Esophagus mucosa (tissue), 1 donor: ENCODE measurements at regions not wholly inside any gene's neighbourhood (a gene's known extent, or its start where the extent isn't known, plus 50 kb on each side); places are given as distances from the start of the nearest gene placed in this dataset.

Experiments
- ATAC-seq: fragments of 200-7000 bp; cut with Tn5 transposase; one replicate; pipeline ENCODE4 v1.9.1; 2020
- donor health status: DM: yes; HTN: yes; CAD: no.

DNA sequence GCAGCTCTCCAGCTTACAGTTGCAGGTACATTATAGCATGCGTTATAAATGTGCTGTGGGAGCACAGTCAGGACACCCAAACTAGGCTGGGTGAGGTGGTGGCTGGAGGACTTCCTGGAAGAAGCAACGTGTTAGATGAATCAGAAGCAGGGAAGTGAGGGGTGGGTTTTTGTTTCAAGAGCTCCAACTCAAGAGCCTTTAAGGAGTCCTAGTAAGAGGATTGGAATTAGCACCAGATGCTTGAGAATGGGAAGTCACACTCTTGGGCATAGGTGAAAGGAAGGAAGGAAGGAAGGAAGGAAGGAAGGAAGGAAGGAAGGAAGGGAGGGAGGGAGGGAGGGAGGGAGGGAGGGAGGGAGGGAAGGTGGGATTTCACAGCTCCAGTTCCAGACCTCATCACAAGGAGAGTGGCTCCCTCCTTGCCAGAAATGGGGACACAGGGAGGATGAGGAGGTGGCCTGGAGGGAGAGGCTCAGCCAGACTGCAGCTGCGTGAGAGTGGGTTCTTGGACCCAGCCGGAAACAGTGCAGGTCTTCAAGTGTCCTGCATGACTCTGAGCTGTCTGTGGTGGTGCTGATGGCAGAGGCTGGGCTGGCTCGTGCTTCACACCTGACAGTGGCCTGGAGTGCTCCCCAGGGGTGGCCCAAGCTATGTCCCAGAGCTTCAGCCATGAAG is 115.7 kb upstream of the GSC start:
- ATAC-seq, result no peak

GRCh38 chr14:94884616-94885230 is 114.8 kb upstream of the GSC start:
- no peak for ATAC-seq

- ATAC-seq, result no peak
Measured at GRCh38 chr14:94882401-94882800, 112.5 kb upstream of the GSC start.

GRCh38 chr14:94880876-94881275 is 111.0 kb upstream of the GSC start:
- ATAC-seq, result no peak

GRCh38 chr14:94880106-94880505 is 110.2 kb upstream of the GSC start:
- ATAC-seq, result no peak

DNA sequence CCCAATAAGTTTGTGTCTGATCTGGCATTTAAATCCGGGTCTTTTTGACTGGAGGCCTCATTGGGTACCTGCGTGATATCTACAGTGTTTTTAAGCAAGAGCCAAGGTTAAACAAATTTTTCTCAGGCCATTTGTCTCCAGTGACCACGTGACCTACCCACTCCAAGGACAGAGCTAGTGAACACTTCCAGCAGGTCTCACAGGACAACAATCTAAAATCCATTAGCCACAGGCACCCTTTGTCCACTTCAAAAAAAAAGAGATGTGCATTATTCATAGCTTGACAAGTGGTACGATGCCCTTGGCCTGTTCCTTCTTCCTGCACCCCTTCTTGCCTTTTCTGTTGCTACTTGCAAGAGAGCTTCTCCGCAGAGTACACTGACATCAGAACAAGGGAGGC is 109.6 kb upstream of the GSC start:
- no peak for ATAC-seq

GRCh38 chr14:94876306-94876705 is 106.4 kb upstream of the GSC start:
- ATAC-seq, result no peak

DNA sequence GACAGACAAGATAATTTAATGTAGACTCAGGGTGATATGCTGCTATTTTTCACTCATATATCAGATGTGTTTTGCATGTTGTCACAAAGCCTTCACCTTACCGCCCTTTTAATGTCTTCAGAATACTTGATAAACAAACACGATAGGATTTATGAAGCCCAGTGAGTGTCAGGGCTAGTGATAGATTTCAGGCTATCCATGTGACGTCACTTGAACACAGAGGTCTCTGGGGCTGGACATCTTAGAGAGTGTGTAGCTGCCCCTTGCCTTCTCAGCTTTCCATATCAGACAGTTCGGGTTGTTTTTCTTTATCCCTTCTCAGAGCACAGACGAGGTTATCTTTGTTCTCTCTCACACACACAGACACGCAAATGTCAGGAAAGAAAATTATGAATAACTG is 105.3 kb upstream of the GSC start:
- no peak for ATAC-seq

DNA sequence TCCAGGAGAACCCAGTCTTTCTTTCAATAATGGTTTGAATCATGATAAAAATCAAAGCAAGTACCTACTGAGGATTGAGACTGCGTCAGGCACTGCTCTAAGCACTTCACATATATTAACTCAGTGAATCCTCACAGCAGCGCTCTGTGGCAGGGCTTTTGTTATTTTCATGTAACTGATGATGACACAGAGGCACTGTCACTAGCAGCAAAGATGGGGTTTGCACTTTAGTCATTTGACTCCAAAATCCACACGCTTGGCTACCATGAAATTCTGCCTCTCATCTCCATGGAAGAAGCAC is 98.8 kb upstream of the GSC start:
- ATAC-seq, result no peak

DNA sequence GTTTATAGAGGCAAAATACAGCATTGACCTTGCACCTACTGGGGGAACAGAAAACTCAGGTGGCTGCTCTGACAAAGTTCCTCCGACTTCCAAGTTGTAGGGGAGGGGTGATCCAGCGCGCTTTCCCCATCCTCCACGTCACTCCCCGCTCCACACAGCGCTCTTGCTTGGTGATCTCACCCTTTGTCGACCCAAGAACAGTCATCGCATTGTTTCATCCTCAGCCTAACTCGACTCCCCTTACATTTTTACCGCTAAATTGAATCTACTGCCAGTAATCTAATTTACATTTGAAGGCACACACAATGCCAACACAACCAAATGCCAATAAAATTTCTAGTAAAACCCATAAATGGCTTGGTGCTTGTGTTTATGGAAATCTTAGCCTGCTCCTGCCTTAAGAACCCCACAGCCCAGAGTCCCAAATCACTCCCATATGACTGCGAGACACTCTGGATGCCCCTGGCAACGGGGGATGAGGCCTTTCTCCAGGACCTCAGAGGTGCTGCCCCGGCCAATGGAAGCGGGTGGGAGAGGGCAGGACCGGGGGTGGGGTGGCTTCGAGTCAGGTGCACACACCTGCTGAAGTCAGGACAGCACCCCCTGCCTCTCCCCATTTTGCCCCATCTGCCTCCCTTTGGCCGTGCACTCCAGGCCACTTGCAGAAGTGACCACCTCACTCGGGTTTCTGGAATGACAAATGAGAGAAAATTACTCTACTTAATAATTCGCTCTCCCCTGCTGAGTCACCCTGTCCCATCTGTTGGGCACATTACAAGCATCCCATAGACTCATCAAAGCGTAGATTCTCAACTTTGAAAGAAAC is 98.2 kb upstream of the GSC start:
- ATAC-seq, result no peak

DNA sequence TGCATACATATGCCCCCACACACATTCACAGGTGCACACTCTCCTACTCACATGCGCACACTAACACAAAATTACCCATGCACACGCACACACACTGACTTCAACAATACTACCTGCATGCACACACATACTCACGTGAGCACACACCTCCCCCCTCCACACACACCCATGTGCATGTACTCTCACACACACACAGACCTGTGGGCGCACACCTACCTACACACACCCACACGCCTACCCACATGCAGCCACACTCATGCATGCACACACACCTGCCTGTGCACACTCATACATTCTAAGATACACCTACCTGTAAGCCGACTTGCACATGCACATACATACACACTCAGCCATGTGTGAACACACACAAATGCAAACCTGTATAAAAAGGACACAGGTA is 97.3 kb upstream of the GSC start:
- ATAC-seq, result no peak

- peak; percentile 31 for ATAC-seq
Measured at GRCh38 chr14:94864387-94865195, 94.7 kb upstream of the GSC start.

DNA sequence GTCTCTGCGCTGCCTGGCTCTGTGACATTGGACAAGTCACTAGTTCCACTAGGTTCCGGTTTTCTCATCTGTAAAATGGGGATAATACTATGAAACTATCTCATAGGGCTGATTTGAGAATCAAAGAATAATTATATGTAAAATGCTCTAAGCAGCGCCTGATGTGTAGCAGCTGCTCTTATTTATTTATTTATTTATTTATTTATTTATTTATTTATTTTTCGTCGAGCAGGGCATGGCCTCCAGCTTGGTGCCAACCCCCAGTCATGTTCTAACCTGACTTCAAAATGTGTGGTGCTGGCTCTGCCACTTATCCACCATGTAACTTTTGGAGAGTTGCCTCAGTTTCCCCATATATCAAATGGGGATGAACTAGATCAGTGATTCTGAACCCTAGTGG is 93.5 kb upstream of the GSC start:
- ATAC-seq, result no peak

GRCh38 chr14:94857950-94858349 is 88.0 kb upstream of the GSC start:
- no peak for ATAC-seq

- no peak for ATAC-seq
Measured at GRCh38 chr14:94853920-94854319, 84.0 kb upstream of the GSC start.

- no peak for ATAC-seq
Measured at GRCh38 chr14:94850309-94851211, 80.6 kb upstream of the GSC start.

DNA sequence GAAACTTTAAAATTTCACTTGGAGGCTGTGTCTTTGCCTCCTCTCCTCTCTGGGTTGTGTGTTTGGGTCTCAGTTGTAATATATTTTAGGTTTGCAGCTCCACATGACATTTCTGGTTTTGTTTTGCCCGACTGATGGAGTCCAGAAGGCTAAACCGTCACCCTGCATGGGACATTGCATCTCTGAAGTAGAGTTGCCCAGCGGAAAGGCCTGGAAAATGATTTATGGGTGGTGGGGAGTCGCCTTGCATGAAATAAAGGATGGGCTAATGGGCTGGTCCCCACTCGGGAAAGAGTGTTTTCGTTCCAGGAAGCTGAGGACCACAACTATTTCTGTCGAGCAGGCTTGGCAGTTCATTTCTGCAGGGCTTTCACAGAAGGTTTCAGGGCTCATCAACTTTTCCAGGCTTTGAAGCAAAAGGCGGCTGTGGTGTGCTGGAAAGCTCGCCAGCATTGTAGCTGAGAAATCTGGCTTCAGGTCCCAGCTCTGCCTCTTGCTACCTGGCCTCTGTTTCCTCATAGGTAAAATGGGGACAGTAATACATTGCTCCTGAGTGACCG is 74.8 kb upstream of the GSC start:
- no peak for ATAC-seq

DNA sequence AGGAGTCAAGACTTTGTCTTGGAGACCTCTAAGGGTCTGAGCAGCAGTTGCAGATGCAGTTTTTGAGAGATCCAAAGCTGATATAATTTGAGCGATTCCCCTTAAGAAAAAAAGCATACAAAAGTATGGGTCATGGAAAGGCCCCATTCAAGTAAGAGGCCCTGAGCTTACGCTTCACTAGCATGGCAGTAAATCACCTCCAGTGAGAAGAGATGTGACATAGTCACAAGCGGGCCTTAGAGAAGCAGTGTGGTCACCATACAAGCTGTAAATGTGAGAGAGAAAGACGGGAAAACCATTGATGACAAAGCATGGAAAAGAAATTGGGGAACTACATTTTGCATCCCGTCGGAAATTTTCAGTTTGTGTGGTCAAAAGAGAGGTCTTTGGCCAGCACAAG is 70.6 kb upstream of the GSC start:
- ATAC-seq, result no peak

DNA sequence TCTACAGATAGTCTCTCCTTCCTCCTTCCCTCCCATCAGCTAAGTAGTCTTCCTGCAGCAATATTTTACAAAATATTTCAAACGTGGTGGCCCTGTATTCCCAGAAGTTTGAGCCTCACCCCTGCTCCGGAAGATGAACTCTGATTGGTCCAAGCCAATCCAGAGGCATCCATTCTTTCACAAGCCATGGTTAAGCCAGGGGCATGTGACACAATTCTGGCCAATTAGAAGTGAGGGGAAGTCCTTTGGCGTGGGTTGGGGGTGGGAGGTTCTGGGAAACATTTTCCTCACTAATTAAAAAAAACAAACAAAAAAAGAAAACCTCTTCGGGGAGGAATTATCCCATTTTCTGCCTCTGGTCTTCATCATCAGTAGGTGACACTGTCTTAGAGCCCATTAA is 69.4 kb upstream of the GSC start:
- no peak for ATAC-seq

GRCh38 chr14:94836849-94837248 is 66.9 kb upstream of the GSC start:
- no peak for ATAC-seq

DNA sequence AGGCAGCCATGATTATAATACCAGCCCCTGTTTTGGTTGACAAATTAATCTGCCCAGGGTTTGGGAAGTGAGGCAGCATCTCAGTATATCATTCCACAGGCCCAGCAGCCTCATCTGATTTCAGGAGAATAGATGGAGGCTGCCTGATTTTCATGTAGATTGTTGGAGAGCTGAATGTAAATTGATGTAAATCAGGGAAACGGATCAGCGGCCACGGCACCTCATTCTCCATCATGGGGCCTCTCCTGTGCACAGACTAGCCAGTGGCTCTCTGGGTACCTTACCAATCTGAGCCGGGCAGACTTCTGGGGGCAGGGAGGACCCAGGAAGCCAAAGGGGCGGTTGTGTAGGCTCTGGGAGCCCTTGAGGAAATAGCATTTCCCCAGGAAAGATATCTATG is 63.7 kb upstream of the GSC start:
- ATAC-seq, result no peak

DNA sequence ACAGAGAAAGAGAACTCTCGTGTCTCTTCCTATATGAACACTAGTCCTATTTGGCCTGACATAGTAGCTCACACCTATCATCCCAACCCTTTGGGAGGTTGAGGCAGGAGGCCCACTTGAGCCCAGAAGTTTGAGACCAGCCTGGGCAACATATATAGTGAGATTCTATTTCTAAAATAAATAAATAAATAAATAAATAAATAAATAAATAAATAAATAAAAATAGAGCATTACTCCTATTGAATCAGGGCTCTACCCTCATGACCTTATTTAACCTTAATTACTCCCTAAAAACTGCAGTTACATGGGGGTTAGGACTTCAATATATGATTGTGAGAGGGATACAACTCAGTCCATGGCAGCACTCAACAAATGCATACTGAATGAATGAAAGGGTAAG is 61.2 kb upstream of the GSC start:
- ATAC-seq, result no peak
